ENCODE measurements at regions not wholly inside any gene's neighbourhood (a gene's known extent, or its start where the extent isn't known, plus 50 kb on each side); places are given as distances from the start of the nearest gene placed in this dataset.
A peak's percentile ranks its signal among the peaks of the same experiment; 100 is the strongest.

- Histone ChIP-seq H3K27me3 (replicated peaks) (no peaks in the 10 kb centered on the region), H3K36me3 (replicated peaks) (no peaks in the 10 kb centered on the region), H3K27ac (peak overlapping the region; percentile 97), H3K4me3 (ENCODE audit: low read depth, low read length) (no peak overlapping the region)
- peak; percentile 100 for DNase-seq
- in situ Hi-C loops (cut with HindIII; ENCODE audit: low pct_ligation_motif_present, low sequenced_read_pairs) = no loop called here
- peak; percentile 43 for TF ChIP-seq CTCF (IDR thresholded peaks at IDR 0.05; ENCODE audit: low read depth, low read length, missing control alignments)
Measured at GRCh38 chr3:16060358-16060852, 114.1 kb upstream of the GALNT15 start.

GRCh38 chr3:16060945-16061344 is 113.5 kb upstream of the GALNT15 start:
- Histone ChIP-seq H3K36me3 (replicated peaks) (no peaks in the 10 kb centered on the region), H3K27me3 (replicated peaks) (no peaks in the 10 kb centered on the region), H3K27ac (peak overlapping the region; percentile 97), H3K4me3 (ENCODE audit: low read depth, low read length) (no peak overlapping the region)
- peak; percentile 25 for TF ChIP-seq CTCF (IDR thresholded peaks at IDR 0.05; ENCODE audit: low read depth, low read length, missing control alignments)
- in situ Hi-C loops (cut with HindIII; ENCODE audit: low pct_ligation_motif_present, low sequenced_read_pairs) = no loop called here
- peak; percentile 96 for DNase-seq

- no peak for DNase-seq
- no peaks in the 10 kb centered on the region for H3K36me3 ChIP-seq (replicated peaks)
- H3K27me3 ChIP-seq (replicated peaks) = no peaks in the 10 kb centered on the region
- no peak overlapping the region for H3K4me3 ChIP-seq (ENCODE audit: low read depth, low read length)
- in situ Hi-C loops (cut with HindIII; ENCODE audit: low pct_ligation_motif_present, low sequenced_read_pairs) = no loop called here
- peak overlapping the region; percentile 97 for H3K27ac ChIP-seq
- no peak for TF ChIP-seq CTCF (IDR thresholded peaks at IDR 0.05; ENCODE audit: low read depth, low read length, missing control alignments)
Measured at GRCh38 chr3:16061491-16061890, 113.0 kb upstream of the GALNT15 start.

- Histone ChIP-seq H3K27me3 (replicated peaks) (no peaks in the 10 kb centered on the region), H3K36me3 (replicated peaks) (no peaks in the 10 kb centered on the region), H3K27ac (no peak overlapping the region), H3K4me3 (ENCODE audit: low read depth, low read length) (no peak overlapping the region)
- in situ Hi-C loops (cut with HindIII; ENCODE audit: low pct_ligation_motif_present, low sequenced_read_pairs) = no loop called here
- DNase-seq = no peak
- no peak for TF ChIP-seq CTCF (IDR thresholded peaks at IDR 0.05; ENCODE audit: low read depth, low read length, missing control alignments)
Measured at GRCh38 chr3:16063603-16064002, 110.9 kb upstream of the GALNT15 start.

GRCh38 chr3:16064642-16065414 is 109.7 kb upstream of the GALNT15 start:
- no peak for TF ChIP-seq CTCF (IDR thresholded peaks at IDR 0.05; ENCODE audit: low read depth, low read length, missing control alignments)
- peak; percentile 89 for DNase-seq
- Histone ChIP-seq H3K27me3 (replicated peaks) (no peaks in the 10 kb centered on the region), H3K4me3 (ENCODE audit: low read depth, low read length) (no peak overlapping the region), H3K36me3 (replicated peaks) (no peaks in the 10 kb centered on the region), H3K27ac (peak overlapping the region; percentile 73)
- in situ Hi-C loops (cut with HindIII; ENCODE audit: low pct_ligation_motif_present, low sequenced_read_pairs) = no loop called here
